WTC11 (cell line): ENCODE measurements at regions not wholly inside any gene's neighbourhood (a gene's known extent, or its start where the extent isn't known, plus 50 kb on each side); places are given as distances from the start of the nearest gene placed in this dataset.

Experiments used
- ATAC-seq: fragments of 200-7000 bp; cut with Tn5 transposase; 2 replicates; pipeline ENCODE4 v1.10.0; 2021; ENCODE audit warnings: mild to moderate bottlenecking, moderate library complexity
- CTCF ChIA-PET: fragments of 300-600 bp; sonication (Branson Sonifier 250); formaldehyde crosslinking; loops from one replicate; lab custom pipeline; 2021; ENCODE audit warnings: antibody characterized with exemption; lab: Charles Lee
- POLR2A ChIA-PET: fragments of 350-600 bp; sonication (Branson Sonifier 250); formaldehyde crosslinking; loops from one replicate; lab custom pipeline; 2021; ENCODE audit warnings: antibody characterized with exemption; lab: Charles Lee
- DNase-seq: peaks from one replicate; pipeline ENCODE4 v3.0.0; 2021; ENCODE audit warnings: low spot score
- H3K27ac Mint-ChIP-seq: 2 replicates; pipeline ENCODE4 v1.8.0; 2021; ENCODE audit warnings: mixed read lengths
- H3K27me3 Mint-ChIP-seq: 2 replicates; pipeline ENCODE4 v1.8.0; 2021; ENCODE audit warnings: low read depth, mild to moderate bottlenecking, moderate library complexity, mixed read lengths
- H3K36me3 Mint-ChIP-seq: 2 replicates; pipeline ENCODE4 v1.8.0; 2021; ENCODE audit warnings: mixed read lengths
- H3K4me1 Mint-ChIP-seq: 2 replicates; pipeline ENCODE4 v1.8.0; 2022; ENCODE audit warnings: mixed read lengths
- H3K4me3 Mint-ChIP-seq: 2 replicates; pipeline ENCODE4 v1.8.0; 2021; ENCODE audit warnings: mild to moderate bottlenecking, moderate library complexity, mixed read lengths
- H3K9me3 Mint-ChIP-seq: 2 replicates; pipeline ENCODE4 v1.8.0; 2021; ENCODE audit warnings: mixed read lengths
- ELF4 ChIP-seq: sonication (generic); formaldehyde crosslinking; IDR thresholded peaks from 2 replicates; pipeline ENCODE4 v1.8.1; 2022; ENCODE audit warnings: low read depth, mild to moderate bottlenecking, moderate library complexity, missing genetic modification reagents
- ETV6 ChIP-seq: sonication (generic); formaldehyde crosslinking; IDR thresholded peaks from 2 replicates; pipeline ENCODE4 v1.8.1; 2022; ENCODE audit warnings: mild to moderate bottlenecking, missing genetic modification reagents
- FOXK1 ChIP-seq: sonication (generic); formaldehyde crosslinking; IDR thresholded peaks from 2 replicates; pipeline ENCODE4 v1.8.0; 2022; ENCODE audit warnings: mild to moderate bottlenecking, moderate library complexity, missing genetic modification reagents
- HMGA2 ChIP-seq: fragments of 250-450 bp; sonication (Bioruptor Pico); IDR thresholded peaks from 2 replicates; pipeline ENCODE4 v1.4.0; 2021; ENCODE audit warnings: mild to moderate bottlenecking, moderate library complexity
- MXD4 ChIP-seq: fragments of 250-450 bp; sonication (Bioruptor Pico); IDR thresholded peaks from 2 replicates; pipeline ENCODE4 v1.8.0; 2021; ENCODE audit warnings: mild to moderate bottlenecking, moderate library complexity, borderline replicate concordance
- NFATC4 ChIP-seq: fragments of 250-450 bp; sonication (Bioruptor Pico); IDR thresholded peaks from 2 replicates; pipeline ENCODE4 v1.9.0; 2021; ENCODE audit warnings: mild to moderate bottlenecking
- NFYB ChIP-seq: sonication (generic); formaldehyde crosslinking; conservative IDR thresholded peaks from 2 replicates; pipeline ENCODE4 v1.8.0; 2022; ENCODE audit warnings: low read depth, missing genetic modification reagents
- OVOL2 ChIP-seq: fragments of 250-450 bp; sonication (Bioruptor Pico); IDR thresholded peaks from 2 replicates; pipeline ENCODE4 v1.9.0; 2021; ENCODE audit warnings: mild to moderate bottlenecking, borderline replicate concordance
- PREB ChIP-seq: sonication (generic); formaldehyde crosslinking; IDR thresholded peaks from 2 replicates; pipeline ENCODE4 v1.8.1; 2022; ENCODE audit warnings: mild to moderate bottlenecking, missing genetic modification reagents, moderate library complexity, borderline replicate concordance
- SMAD4 ChIP-seq: sonication (generic); formaldehyde crosslinking; IDR thresholded peaks from 2 replicates; pipeline ENCODE4 v1.8.0; 2022; ENCODE audit warnings: mild to moderate bottlenecking, missing genetic modification reagents
- ZNF317 ChIP-seq: sonication (generic); formaldehyde crosslinking; IDR thresholded peaks from 2 replicates; pipeline ENCODE4 v1.8.1; 2023; ENCODE audit warnings: low read depth, mild to moderate bottlenecking, moderate library complexity, missing genetic modification reagents, borderline replicate concordance
- ZNF396 ChIP-seq: fragments of 250-450 bp; sonication (Bioruptor Pico); IDR thresholded peaks from 2 replicates; pipeline ENCODE4 v1.8.0; 2021; ENCODE audit warnings: mild to moderate bottlenecking, moderate library complexity, borderline replicate concordance
- ZNF416 ChIP-seq: fragments of 250-450 bp; sonication (Bioruptor Pico); IDR thresholded peaks from 2 replicates; pipeline ENCODE4 v1.9.0; 2021; ENCODE audit warnings: mild to moderate bottlenecking, inconsistent platforms
- ZNF423 ChIP-seq: fragments of 250-450 bp; sonication (Bioruptor Pico); IDR thresholded peaks from 2 replicates; pipeline ENCODE4 v2.1.2; 2022; ENCODE audit warnings: mild to moderate bottlenecking, moderate library complexity
- ZSCAN18 ChIP-seq: fragments of 250-450 bp; sonication (Bioruptor Pico); IDR thresholded peaks from 2 replicates; pipeline ENCODE4 v2.1.2; 2022; ENCODE audit warnings: mild to moderate bottlenecking, moderate library complexity
- TF ChIP-seq, protein P1 (sequence below): sonication (generic); formaldehyde crosslinking; IDR thresholded peaks from 2 replicates; pipeline ENCODE4 v1.8.1; 2023; ENCODE audit warnings: mild to moderate bottlenecking, missing genetic modification reagents, moderate library complexity
- TF ChIP-seq, protein P2 (sequence below): sonication (generic); formaldehyde crosslinking; IDR thresholded peaks from 2 replicates; pipeline ENCODE4 v1.8.1; 2023; ENCODE audit warnings: mild to moderate bottlenecking, missing genetic modification reagents
- TF ChIP-seq, protein P3 (sequence below): sonication (generic); formaldehyde crosslinking; IDR thresholded peaks from 2 replicates; pipeline ENCODE4 v1.8.0; 2023; ENCODE audit warnings: missing genetic modification reagents, mild to moderate bottlenecking, borderline replicate concordance

DNA sequence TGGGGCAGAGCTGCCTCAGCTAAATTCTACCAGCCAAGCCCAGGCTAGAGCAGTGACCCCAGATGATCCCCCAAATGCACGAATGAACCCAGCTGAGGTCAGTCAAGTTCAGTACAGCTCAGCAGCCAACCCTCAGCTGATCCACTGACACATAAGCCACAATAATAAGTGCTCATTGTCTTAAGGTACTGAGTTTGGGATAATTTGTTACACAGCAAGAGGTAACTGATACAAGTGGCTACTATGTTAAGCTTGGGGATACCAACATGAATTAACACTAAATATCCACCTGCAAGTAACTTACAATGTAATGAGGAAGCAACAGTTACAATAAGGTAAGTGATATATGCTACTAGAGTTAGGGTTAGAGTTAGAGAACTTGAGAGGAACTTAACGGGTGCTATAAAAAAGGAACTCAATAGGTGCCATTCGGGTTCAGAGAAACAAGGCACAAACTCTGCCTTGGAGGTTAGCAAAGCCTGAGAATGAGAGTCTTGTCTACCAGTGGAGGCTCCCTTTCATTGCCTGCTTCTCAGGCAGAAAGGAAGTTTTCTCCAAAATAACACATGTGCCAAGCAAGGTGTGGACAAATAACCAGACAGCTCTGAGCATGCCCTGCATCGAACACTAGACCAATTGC is 189.4 kb downstream of the ARL4C start:
- no peak for DNase-seq
- peaks cover 3% of the 10 kb centered on the region; the same call in 1 of the 2 replicates for H3K27me3 Mint-ChIP-seq
- H3K4me1 Mint-ChIP-seq = peaks cover 20% of the 10 kb centered on the region
- H3K36me3 Mint-ChIP-seq = no peaks in the 10 kb centered on the region; the same call in 1 of the 2 replicates
- no peak overlapping the region for H3K4me3 Mint-ChIP-seq
- POLR2A ChIA-PET = no interaction called here
- no peak for ATAC-seq
- peaks cover 7% of the 10 kb centered on the region for H3K9me3 Mint-ChIP-seq
- CTCF ChIA-PET = interaction anchor here (0.6 kb wide), 1 partner anchor 1368 kb away, joined by 3 read pairs; no protein-coding TSS in a partner anchor
- no peak overlapping the region for H3K27ac Mint-ChIP-seq
- TF ChIP-seq SMAD4 (CRISPR knock-in tag) (no peak), MXD4 (CRISPR knock-in tag) (no peak)

GRCh38 chr2:234306426-234307173 is 190.3 kb downstream of the ARL4C start:
- Mint-ChIP-seq H3K36me3 (no peaks in the 10 kb centered on the region; the same call in 1 of the 2 replicates), H3K27ac (no peak overlapping the region), H3K4me3 (no peak overlapping the region), H3K9me3 (peaks cover 7% of the 10 kb centered on the region), H3K27me3 (peaks cover 3% of the 10 kb centered on the region; the same call in 1 of the 2 replicates), H3K4me1 (peaks cover 20% of the 10 kb centered on the region)
- ATAC-seq = no peak
- CTCF ChIA-PET = interaction anchor here (0.6 kb wide), 1 partner anchor 73 kb away, joined by 3 read pairs; no protein-coding TSS in a partner anchor
- TF ChIP-seq MXD4 (CRISPR knock-in tag) = no peak
- TF ChIP-seq ZNF317 (CRISPR knock-in tag) = no peak
- no peak for TF ChIP-seq OVOL2
- TF ChIP-seq NFATC4 (CRISPR knock-in tag) = no peak
- no peak for TF ChIP-seq PREB (CRISPR knock-in tag)
- TF ChIP-seq ZSCAN18 (CRISPR knock-in tag) = no peak
- no peak for TF ChIP-seq ELF4 (CRISPR knock-in tag)
- TF ChIP-seq NFYB = no peak
- TF ChIP-seq, protein P1, sequence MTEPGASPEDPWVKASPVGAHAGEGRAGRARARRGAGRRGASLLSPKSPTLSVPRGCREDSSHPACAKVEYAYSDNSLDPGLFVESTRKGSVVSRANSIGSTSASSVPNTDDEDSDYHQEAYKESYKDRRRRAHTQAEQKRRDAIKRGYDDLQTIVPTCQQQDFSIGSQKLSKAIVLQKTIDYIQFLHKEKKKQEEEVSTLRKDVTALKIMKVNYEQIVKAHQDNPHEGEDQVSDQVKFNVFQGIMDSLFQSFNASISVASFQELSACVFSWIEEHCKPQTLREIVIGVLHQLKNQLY = no peak
- POLR2A ChIA-PET = no interaction called here
- DNase-seq = no peak

DNA sequence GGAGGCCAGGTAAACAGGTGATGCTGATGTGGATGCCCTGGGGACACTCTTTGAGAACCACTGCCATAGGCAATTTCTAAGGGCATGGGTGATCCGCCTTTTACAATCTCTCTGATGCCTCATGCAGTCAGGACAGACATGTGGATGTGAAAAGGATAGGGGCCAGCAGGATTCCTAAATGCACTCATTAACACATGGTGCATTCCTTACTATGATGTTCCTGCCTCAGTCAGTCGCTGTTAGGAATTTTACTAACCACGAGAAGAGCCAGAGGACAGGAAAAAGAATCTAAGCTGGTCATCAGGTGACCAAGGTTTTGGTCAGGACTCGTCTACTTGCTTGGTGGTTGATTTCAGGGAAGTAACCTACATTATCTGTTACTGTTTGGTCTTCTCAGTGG is 191.0 kb downstream of the ARL4C start:
- Mint-ChIP-seq H3K27me3 (peaks cover 3% of the 10 kb centered on the region; the same call in 1 of the 2 replicates), H3K4me1 (peaks cover 20% of the 10 kb centered on the region)

More for the DNA sequence above, 191.0 kb downstream of the ARL4C start:
- CTCF ChIA-PET = interaction anchor here (0.6 to 1.8 kb wide), 2 partner anchors 12 to 74 kb away, joined by 3 to 8 read pairs; no protein-coding TSS in a partner anchor
- Mint-ChIP-seq H3K9me3 (peaks cover 7% of the 10 kb centered on the region), H3K27ac (no peak overlapping the region), H3K36me3 (no peaks in the 10 kb centered on the region; the same call in 1 of the 2 replicates), H3K4me3 (no peak overlapping the region)
- POLR2A ChIA-PET = interaction anchor here (0.6 kb wide), 1 partner anchor 280 kb away, joined by 3 read pairs; no protein-coding TSS in a partner anchor
- ATAC-seq (no peak), DNase-seq (no peak)
- TF ChIP-seq NFYB = no peak
- TF ChIP-seq ZNF317 (CRISPR knock-in tag) = no peak
- TF ChIP-seq, protein P2, sequence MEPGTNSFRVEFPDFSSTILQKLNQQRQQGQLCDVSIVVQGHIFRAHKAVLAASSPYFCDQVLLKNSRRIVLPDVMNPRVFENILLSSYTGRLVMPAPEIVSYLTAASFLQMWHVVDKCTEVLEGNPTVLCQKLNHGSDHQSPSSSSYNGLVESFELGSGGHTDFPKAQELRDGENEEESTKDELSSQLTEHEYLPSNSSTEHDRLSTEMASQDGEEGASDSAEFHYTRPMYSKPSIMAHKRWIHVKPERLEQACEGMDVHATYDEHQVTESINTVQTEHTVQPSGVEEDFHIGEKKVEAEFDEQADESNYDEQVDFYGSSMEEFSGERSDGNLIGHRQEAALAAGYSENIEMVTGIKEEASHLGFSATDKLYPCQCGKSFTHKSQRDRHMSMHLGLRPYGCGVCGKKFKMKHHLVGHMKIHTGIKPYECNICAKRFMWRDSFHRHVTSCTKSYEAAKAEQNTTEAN (CRISPR knock-in tag) = no peak
- TF ChIP-seq, protein P3, sequence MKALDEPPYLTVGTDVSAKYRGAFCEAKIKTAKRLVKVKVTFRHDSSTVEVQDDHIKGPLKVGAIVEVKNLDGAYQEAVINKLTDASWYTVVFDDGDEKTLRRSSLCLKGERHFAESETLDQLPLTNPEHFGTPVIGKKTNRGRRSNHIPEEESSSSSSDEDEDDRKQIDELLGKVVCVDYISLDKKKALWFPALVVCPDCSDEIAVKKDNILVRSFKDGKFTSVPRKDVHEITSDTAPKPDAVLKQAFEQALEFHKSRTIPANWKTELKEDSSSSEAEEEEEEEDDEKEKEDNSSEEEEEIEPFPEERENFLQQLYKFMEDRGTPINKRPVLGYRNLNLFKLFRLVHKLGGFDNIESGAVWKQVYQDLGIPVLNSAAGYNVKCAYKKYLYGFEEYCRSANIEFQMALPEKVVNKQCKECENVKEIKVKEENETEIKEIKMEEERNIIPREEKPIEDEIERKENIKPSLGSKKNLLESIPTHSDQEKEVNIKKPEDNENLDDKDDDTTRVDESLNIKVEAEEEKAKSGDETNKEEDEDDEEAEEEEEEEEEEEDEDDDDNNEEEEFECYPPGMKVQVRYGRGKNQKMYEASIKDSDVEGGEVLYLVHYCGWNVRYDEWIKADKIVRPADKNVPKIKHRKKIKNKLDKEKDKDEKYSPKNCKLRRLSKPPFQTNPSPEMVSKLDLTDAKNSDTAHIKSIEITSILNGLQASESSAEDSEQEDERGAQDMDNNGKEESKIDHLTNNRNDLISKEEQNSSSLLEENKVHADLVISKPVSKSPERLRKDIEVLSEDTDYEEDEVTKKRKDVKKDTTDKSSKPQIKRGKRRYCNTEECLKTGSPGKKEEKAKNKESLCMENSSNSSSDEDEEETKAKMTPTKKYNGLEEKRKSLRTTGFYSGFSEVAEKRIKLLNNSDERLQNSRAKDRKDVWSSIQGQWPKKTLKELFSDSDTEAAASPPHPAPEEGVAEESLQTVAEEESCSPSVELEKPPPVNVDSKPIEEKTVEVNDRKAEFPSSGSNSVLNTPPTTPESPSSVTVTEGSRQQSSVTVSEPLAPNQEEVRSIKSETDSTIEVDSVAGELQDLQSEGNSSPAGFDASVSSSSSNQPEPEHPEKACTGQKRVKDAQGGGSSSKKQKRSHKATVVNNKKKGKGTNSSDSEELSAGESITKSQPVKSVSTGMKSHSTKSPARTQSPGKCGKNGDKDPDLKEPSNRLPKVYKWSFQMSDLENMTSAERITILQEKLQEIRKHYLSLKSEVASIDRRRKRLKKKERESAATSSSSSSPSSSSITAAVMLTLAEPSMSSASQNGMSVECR = no peak
- no peak for TF ChIP-seq ZNF416
- TF ChIP-seq HMGA2 = no peak
- TF ChIP-seq ZNF423 (CRISPR knock-in tag) = no peak
- TF ChIP-seq FOXK1 (CRISPR knock-in tag) = no peak
- TF ChIP-seq ZNF396 = no peak
- no peak for TF ChIP-seq ETV6 (CRISPR knock-in tag)
